NCI-H446 treated with DMSO at 0.1 percent for 48 hours (cell line): ENCODE measurements at regions not wholly inside any gene's neighbourhood (a gene's known extent, or its start where the extent isn't known, plus 50 kb on each side); places are given as distances from the start of the nearest gene placed in this dataset.

Experiments used
- DNase-seq: peaks from one replicate; lab custom pipeline; 2025; lab: John Stamatoyannopoulos, UW

DNA sequence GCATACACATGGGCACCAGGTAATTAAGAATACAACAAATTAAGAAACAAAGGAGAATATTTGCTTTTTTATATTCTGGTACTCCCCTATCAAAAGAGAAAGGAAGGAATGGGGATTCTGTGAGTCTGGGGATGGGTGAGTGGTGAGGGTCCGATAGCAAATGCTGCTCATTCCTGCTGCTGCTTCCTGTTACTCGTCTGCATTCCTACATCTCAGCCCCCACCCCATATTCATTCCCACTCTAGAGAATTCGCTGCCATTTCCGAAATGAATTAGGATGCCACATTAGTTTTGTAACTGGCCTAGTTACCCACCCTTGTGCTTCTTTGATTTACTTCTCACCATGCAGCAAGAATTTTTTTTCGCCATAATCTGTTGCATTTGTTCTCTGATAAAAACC lies 1905.3 kb upstream of the PIK3C3 start:
- DNase-seq = no peak

DNA sequence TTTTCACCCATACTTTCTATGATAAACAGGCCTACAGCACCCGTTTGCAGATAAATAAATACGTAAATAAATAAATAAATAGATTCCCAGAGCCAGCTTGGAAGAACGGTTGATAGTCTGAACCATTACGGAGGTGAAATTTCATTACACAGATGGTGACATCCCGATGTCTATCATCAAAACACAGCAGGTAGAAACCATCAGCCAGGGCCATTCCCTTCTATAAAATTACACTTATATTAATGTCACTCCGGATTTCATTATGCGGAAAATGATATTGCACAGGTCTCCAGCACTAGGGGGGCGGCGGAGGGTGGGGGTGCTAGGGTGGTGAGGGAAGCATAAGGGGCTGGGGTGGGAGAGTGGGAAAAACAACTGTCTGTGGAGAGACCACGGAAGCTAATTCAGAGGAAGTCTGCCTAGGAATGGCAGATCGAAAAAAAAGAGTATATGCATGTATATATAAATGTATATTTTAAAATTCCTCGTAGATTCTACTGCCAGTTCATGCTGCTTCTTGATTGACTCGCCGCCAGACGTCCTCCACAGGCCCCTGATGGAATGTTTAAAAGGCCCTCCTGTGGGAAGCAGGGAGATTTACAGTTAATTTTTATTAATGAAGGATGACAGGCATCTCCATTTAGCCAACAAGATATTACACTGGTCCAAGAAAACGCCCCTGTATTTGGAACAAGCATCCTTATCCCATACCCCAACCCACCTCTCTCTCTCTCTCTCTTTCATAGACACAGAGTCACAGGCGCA lies 1906.0 kb upstream of the PIK3C3 start:
- DNase-seq = no peak

DNA sequence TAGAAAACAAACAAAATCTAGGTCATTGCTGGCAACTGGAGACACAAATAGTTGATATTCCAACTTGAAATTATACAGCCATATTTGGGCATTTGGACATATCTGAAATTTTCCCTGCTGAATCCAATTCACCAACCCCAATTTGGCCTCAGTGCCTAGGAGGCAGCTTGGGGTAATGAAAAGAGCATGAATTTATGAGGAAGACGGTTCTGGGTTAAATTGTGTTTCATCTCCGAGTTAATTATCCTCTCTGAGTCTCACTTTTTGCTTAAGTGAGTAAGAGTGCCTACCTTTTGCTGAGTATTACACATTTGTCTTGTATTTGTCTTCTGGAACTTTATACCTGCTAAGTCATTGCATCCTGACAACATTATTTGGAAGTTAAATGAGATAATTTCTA lies 1906.8 kb upstream of the PIK3C3 start:
- no peak for DNase-seq

DNA sequence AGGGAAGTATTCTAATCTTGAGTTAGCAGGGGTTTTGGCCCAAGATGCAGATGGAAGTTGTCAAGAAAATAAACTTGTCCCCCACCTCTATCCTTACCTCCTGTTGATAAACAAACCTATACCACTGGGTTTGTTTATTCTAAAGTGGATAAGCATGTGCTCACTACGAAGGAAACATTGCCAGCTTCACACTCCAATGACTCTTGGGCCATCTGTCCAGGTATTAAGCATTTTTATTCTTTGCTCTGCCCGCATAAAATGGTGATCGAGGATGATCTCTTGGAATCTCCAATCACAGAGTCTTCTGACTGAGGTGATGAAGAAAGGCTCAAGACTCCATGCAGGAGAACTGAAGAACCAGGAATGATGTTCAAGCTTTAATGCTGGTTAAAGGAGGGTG lies 1908.4 kb upstream of the PIK3C3 start:
- DNase-seq = no peak

DNA sequence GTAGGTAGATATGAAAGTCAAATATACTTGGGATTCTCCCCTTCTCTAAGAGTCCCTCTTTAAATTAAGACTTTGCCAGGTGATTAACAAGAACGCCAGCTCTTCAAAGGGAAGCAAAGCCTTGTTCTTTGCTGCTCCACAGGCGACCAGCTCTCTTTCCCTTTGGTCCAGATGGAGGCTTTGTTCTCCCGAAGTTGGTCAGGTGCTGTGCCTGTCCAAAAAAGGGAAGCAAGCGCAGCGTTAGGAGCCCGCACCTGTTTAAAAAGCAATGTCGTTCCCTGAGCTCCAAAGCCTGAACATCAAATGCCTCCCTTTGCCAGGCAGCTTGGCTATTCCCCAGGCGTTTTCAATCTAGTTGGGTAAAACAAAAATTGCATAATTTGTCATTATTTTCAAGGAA lies 1913.1 kb upstream of the PIK3C3 start:
- DNase-seq = no peak

DNA sequence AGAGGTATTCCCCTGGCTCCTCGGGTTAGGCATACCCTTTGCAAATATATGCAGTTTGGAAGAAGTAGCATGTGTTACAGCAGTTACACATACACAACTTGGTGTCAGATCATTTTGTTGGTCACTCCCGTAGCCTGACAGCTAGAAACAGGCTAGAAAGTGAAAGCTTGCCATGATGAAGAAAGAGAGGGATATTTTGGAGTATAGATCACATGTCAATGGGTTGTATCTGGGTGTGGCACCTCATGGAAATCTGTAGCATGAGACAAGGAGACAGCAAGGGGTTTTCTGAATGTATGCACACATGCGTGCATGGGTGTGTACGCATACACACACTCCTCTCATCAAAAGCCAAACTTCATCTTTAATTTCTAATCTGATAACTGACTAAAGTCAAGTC lies 1914.5 kb upstream of the PIK3C3 start:
- no peak for DNase-seq

DNA sequence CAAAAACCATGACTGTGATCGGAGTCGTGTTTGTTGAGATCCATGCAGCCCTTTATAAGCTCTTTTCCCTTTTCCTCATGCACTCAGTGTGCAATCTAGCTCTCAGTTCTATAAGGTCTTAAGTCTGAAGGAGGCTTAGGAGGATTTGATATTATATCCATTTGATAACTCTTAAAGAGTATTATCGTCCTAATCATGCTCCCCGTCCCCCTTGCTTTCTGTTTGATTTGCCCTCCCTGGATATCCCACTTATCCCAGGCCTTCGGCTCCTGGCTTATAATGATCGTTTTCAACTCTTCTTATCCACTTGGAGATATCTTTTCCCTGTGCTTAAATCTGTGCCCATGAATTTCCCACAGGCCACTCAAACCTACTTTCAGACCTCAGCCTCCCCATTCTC lies 1917.7 kb upstream of the PIK3C3 start:
- no peak for DNase-seq

DNA sequence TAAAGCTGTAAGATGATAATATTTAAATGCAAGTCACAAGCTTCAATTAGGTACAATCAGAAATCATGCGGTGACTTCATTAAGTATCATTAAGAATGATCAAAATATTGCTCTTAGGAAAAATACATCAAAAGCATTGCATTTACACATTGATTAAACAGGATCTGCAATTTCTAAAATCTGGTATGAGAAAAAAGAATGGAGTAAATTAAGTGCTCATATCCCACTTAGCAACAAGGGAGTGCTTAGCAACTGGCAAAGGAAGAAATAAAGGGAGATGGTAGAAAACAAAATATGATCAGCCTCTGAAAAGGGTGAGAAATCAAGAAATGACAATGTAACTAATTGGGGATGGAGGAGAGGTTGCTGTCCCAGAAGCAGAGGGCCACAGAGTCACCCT lies 1918.2 kb upstream of the PIK3C3 start:
- no peak for DNase-seq

DNA sequence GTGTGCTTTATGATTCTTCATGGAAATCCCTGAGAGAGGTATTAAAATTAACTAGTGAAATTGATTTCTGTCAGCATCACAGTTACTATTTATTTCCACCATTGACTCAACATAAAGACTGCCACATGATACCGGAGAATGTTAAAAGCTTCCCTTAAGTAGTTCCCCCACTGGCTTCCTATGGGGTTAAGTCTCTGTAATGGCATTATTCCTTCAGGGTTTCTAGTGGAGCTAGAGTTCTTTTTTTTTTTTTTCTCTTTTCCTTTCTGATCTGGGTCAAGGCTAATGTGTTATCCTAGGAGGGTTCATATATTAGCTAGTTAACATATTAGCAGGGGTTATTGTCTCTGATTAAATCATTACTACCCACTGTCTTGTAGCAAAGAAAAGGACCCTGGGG lies 1919.1 kb upstream of the PIK3C3 start:
- DNase-seq = no peak

DNA sequence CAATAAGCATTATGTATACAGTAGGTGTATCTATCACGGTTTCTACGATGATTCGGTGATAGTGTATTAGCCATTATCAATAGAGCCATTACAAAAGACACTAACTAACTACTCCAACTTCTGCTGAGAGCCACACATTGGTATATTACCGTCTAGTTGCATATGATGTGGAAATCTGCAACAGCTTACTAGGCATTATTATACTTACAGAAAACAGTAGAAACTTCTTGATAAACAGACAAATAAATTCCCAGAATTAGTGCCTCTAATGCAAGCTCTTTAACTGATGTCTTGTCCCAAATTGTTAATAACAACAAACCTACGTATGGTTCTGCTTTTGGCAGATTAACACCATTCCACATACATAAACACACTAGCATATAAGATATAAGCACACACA lies 1923.0 kb upstream of the PIK3C3 start:
- DNase-seq = no peak

DNA sequence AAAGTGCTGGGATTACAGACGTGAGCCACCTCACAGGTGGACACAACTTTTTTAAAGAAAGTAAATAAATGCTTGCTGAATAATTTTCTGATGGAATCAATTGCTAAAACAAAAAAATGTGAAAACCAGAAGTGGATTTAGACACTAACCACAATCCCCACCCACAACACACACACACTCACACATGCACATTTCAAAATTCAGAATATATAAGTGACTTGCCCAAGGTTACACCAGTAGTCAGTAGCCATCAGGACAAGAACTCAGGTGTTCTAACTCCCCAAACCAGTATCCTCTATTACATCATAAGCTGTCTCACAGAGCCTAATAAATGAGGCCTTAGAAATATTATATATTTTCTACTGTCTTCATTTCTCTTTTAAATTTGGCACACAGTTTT lies 1923.6 kb upstream of the PIK3C3 start:
- no peak for DNase-seq

DNA sequence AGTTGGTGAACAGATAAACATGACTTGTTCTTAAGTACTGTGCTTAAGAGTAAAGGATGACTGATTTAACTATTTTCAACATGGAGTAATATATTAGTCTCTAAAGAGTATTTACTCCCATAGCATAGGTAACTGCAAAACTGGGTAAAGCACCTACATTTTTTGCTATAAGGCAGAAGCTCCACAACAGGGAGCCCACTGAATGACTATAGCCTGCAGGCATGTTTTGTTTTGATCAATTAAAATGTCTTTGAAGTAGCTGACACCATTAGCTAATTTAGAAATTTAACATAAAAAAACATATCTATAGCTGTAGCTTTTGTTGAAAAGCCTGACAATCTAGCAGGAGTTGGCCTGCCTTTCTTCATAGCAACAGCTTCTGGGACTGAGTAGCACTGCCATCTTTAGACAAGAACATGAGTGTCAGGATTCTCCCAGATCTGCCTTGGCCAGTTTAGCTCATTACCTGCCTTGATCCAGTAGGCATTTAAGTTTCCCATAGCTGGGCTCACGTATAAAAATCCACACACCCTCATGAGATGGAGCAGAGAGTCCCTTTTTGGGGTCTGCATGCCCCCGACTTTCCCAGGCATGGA lies 1935.1 kb upstream of the PIK3C3 start:
- no peak for DNase-seq

DNA sequence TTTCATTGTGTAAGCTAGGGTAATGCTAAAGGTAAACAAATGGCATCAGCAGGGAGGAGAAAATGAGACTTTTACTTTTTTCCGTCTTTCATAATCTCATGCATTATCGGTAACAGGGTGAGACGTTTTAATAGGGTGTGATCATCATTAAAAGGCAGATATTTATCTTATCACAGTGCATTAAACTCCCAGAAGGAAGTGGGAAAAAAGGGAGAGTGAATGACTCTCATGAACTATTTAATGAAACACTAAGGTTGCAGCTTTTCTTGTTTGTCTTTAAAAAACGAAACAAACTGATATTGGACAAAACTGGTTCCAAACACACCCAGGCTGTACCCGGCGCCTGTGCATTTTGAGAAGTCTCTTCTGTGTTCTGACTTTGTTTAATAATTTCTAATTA lies 1936.8 kb upstream of the PIK3C3 start:
- DNase-seq = no peak

DNA sequence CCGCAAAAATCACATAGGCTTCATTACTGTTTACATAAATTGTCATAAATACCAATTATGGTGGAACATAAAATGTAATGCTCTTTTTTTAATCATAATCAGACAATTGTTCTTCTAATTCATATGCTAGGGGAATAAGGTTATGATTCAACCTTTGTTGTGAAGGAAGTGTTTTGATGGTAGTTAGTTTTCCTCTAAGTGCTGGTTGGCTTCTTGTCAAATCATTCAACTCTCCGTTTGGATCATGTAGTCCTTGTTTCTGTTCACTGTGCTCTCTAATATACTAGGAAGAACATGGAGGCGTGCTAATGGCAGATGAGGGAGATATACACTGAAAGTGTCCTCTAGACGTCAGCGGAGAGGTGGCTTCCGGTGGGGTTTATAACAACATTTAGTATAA lies 1938.0 kb upstream of the PIK3C3 start:
- no peak for DNase-seq

DNA sequence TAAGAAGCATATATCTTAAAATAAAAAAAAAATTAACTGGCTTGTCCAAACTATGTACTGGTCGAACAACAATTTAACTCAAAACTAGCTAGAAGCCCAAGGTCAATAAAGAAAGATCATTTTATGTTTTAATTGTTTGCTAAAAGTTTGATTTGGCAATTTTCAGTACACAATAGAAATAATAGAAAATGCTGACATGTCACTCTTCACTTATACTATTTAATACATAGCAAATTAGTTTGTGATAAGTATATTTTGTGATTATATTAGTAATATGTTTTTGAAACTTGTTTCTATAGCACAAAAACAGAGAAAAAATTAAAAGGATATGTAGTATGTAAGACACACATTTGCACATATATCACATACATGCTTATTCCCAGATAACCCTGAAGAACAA lies 1938.6 kb upstream of the PIK3C3 start:
- no peak for DNase-seq

DNA sequence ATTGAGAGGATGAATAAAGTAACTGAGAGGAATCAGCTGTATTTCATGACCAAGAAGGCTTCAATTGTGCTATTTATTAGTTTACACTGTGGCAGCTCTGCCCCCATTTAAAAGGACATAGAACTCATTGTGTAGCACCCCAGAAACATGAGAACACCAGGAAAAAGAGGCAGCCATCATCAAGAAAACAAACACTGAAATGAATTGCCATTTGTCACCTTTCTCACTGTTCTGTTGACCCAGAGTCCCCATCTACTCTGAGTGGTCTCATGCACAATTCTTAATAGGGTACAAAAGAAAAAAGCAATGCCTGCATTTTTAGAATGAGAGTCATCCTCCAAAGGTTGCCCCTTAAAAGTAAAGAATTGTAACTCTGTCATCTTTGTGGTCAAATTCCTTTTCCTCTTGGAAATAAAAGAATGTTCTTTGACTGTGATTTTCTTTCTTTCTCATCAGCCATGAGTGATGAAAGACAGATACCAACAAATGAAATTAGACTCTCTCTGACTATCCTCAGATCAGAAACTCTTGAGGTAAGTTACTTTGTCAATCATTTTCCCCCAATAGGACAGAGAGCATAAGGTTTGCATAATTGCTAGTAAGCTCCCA lies 1941.9 kb upstream of the PIK3C3 start:
- DNase-seq = no peak

DNA sequence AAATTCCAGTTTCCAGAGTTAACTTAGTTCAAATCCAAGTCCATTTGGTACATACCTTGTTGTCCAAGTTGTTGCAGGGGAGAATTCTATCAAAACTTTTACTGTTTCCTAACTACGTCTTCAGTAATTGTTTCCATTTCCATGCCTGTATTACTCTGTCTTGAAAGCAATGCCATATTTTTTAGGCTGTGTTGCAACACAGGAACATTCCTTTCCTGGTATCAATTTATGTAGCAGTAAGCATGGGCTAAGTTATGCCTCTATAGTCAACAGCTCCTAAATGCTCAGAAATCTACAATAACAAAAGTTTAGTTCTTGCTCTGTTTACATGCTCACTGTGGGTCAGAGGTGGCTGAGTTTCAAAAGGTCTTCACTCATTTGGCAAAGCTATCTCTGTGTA lies 1943.8 kb upstream of the PIK3C3 start:
- DNase-seq = no peak

DNA sequence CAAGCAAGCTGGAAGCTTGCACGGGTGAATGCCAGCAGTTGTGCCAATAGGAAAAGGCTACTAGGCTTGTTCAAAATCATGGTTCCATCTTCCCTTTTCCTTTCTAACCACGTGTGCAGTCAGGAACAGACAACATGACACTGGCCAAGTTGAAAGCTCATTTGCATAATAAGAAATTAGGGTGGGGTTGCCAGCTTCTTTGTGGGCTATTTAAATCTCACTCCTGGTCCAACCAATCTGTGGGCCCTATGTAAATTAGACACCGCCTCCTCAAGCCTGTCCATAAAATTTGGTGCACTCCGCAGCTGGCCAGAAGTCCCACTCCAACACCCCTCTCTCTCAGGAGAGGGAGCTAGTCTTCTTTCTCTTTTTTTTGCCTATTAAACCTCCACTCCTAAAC lies 1948.4 kb upstream of the PIK3C3 start:
- peak; percentile 44 for DNase-seq

DNA sequence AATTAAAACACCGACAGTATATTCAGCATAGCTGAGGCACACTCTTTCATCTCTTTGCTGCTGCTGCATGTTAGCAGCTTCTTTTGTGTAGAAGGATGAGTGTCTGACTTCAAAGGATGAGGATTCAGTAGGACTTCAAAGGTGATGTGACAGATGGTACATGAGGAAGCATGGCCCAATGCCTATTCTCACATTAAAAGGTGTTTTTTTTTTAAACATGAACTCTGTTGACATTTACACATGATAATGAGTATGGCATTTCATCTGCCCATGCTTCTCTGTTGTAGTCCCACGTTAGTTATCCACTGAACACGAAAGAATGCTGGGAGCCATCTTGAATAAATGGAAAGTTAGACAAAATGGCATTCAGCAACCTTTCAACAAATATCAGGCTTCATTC lies 1950.8 kb upstream of the PIK3C3 start:
- DNase-seq = peak; percentile 45

DNA sequence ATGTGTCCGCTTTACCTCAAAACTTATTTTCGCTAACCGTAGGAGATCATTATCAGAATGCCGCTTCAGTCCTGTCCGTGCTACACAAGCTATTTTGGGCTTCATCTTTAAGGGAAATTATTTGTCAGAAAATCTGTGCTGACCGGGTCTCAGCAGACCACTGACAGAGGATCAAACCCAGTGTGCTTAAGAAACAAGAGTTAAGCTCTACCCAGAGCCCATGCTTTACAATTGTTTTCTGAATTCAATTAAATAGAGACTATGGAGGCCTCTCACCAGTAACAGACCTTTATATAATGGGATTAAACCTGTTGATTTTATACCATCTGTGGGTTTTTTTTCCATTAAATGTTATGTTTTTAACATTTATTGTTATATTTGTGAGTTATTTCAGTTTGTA lies 1956.7 kb upstream of the PIK3C3 start:
- no peak for DNase-seq

DNA sequence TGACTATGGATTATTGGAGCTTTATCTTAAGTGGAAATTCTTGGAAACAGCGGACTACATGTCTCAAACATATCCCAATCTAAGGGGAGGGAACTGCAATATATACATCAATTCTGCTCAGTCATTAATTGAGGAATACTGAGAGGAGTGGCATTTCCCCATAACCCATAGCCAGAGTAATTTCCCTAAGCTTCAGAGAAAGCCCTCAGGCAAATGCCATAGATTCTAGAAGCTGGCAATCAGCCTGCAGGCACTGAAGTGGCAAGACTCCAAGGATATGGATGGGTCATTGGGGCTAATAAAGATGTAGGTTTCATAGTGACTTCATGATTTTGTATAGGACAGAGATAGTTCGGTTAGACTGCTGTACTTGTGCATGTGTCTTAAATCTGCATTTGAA lies 1960.5 kb upstream of the PIK3C3 start:
- no peak for DNase-seq

DNA sequence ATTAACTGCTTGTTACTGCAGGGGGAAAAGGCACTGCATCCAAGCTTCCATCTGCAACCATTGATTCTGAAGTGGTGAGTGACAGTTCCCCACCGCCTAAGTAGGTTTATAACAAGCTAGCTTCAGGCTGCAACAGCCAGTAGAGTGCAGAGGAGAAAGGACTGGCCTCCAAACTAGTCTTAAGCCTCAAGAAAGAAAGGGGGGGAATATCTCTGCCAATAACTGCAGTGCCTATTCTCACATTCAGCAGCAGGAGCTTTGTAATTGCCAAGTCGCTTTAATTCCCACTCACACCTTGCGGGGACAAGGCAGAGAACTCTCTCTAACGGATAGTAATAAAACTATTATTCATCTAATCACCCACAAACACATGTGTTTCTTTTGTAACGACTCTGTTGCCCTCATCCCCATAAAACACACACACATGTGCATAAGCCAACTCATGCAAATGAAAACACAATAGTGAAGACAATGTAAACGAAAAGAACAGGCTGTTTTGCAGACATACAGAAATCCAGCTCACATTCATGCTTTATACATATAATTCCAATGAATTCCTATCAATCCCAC lies 1963.3 kb upstream of the PIK3C3 start:
- DNase-seq = no peak

DNA sequence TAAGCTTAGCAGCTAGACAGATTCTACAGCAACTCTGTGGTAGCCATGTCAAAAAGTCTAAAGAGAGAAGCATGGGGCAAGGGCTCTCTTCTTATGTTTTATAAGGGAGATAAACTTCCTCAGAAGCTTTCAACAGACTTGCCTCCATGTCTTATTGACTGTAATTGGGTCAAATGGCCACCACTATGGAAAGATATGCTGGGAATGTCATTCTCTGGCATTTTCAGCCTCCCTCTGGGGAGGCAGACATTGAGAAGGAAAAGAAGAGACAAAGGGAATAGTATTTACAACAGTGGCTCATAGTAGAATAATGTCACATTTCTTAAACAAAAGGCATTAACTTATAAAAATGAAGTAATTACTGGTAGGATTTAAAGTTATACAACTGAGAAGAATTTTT lies 1964.5 kb upstream of the PIK3C3 start:
- DNase-seq = no peak
